HG02973 (cell line): ENCODE measurements at regions not wholly inside any gene's neighbourhood (a gene's known extent, or its start where the extent isn't known, plus 50 kb on each side); places are given as distances from the start of the nearest gene placed in this dataset.

ENCODE experiments used
- ATAC-seq: cut with Tn5 transposase; IDR thresholded peaks from one replicate; pipeline ENCODE4 v1.9.1; 2021; ENCODE audit warnings: moderate library complexity; ENCODE audit not compliant: unreplicated experiment

DNA sequence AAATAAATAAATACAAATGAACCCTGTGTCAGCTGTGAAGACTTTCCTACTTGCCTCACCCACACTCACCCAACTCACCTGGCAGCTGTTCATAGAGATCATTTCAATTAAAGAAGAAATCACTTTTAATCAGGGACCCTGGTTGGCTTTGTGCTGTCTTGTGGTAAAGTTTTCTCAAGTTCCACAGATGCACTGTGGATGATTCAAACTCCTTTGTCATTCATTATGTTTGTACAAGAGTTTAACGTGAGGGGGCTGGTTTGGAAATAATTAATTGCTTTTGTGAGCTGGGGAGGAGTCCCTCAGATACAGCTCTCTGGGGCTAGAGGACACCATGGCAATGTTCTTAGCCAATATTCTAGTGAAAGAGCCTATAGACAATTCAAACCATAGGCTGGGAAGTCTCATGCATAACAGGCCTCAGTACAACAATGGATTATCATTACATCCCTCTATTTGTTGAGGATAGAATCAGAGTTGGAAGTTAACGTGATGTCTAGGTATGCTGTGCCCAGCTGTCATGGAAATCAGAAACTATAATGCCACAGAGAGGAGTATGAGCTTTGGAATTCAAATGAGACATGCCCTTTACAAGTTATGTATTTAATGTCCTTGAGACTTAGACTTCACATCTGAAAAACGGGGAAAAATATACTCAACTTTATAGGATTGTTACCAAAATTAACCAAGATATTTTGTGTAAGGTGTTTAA, 698.5 kb downstream of the KCNA4 start:
- ATAC-seq = no peak

DNA sequence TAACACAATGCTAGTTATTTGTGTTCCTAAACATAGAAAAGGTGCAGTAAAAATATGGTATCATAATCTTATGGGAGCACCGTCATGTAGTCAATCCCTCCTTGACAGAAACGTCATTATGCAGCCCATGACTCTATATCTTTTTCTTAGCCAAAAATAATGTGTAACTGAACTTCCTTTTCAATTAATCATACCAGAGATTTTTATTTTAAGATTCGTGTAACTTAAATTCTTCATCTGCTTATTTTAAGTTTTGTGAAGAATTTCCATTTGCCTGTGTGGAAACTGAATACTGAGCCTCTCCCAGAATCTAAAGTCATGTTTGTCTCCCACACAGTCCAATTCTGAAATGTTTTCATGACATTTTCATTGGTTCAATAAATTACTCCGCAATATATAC, 699.1 kb downstream of the KCNA4 start:
- no peak for ATAC-seq

DNA sequence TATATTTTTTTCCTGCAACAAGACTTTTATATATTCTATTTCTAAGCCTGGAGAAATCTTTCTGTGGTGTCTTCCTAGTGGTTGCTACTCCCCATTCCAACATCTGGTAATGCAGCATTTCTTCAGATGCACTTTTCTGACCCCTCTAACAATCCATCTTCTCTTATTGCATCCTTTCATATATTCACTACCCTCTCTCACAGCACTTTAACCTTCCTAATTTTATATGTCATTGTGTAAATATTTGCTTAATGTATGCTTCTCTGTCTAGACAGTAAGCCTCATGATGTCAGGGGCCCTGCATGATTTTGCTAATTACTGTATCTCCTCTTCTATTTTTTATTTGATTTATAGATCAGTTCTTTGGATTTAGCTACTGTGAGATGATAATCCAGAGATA, 701.6 kb downstream of the KCNA4 start:
- ATAC-seq = no peak

DNA sequence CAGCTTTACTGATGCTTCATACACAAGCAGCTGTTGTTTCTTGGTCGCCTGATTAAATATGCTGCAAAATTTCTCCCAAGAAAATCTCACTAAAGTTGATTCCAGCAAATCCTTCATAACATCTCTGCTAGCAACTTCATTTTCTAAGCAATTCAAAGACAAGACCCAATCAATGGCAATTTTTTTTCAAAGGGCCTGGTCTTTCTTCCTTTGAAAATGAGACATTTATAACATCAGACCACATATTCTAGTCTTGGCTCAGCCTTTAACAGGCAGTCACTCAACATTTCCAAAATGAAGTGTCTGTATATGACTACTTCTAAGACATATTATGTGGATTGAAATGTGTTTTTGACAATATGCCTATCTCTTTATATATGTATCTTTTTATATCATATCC, 702.6 kb downstream of the KCNA4 start:
- ATAC-seq = no peak

DNA sequence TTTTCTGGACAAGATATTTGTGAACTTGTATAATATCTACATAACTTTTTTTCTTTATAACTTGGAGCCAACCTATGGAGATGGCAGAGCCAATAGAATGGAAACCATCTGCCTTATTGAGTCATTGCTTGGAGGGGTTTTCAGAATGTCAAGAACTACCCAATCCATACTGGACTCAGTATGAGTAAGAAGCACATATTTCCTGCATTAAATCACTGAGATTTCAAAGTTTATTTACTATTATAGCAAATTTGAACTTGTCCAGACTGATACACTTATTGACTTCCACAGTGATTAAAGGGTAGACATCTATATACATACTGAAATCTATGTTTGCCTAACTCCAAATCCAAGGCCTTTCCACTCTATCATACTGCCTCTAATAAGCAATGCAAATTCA, 704.0 kb downstream of the KCNA4 start:
- ATAC-seq = no peak

DNA sequence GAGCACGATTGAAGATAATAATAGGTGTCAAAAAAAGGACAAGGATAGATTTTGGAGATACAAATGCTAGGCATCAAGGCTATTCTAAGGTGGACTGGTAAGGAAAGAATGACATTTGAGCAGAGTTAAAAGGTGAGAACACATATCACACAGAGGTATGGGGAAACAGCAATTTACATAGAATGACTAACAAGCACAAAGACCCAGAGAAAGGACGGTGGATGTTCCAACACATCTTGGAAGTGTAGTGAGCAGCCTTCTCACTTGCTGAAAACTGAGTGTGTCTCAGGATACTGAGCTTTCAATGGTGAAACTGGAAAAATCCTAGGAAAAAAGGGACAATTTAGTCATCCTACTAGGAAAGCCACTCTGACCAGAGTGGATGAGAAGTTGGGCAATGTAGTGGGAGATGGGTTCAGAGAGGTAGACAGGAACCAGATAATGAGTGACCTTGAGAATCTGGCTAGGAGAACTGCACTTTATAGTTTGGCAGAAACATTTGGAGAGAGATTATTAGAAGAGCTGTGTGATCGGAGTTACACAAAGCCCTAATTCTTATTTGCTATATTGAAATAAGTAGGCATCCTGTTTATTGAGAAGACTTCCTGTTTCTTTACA, 706.0 kb downstream of the KCNA4 start:
- ATAC-seq = no peak

DNA sequence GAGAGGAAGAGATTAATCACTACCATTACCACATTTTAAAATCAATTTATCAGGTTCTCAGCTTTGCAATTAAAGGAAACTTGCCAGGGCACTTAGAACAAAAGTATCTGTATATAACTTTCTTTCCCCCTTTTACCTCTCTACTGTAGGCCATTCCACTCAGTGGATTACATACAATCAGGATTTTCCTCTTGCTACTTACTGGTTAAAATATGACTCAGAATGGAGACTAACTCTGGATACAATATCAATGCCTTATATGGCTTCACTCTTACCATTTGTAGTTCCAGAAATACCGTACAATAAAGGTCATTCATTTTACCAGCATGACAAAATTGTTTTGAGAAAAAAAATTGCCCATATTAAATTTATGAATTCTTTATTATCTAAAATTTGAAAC, 706.8 kb downstream of the KCNA4 start:
- ATAC-seq = no peak

DNA sequence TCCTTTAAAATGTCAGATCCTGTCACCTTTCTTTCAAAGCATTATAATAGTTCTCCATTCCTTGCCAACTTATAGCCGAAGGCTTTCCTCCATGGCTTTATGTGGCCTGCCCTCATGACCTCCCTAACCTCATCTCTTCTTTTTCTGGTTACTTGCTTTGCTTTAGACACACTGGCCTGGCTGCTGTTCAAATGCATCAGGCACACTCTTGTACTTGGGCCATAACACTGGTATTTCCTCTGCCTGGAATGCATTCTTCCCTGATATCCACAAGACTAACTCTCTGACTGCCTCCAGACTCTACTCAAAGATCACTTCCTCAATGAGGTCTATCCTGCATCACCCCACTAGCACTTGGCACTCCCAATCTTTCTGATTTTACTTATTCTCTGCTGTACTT, 710.3 kb downstream of the KCNA4 start:
- no peak for ATAC-seq

DNA sequence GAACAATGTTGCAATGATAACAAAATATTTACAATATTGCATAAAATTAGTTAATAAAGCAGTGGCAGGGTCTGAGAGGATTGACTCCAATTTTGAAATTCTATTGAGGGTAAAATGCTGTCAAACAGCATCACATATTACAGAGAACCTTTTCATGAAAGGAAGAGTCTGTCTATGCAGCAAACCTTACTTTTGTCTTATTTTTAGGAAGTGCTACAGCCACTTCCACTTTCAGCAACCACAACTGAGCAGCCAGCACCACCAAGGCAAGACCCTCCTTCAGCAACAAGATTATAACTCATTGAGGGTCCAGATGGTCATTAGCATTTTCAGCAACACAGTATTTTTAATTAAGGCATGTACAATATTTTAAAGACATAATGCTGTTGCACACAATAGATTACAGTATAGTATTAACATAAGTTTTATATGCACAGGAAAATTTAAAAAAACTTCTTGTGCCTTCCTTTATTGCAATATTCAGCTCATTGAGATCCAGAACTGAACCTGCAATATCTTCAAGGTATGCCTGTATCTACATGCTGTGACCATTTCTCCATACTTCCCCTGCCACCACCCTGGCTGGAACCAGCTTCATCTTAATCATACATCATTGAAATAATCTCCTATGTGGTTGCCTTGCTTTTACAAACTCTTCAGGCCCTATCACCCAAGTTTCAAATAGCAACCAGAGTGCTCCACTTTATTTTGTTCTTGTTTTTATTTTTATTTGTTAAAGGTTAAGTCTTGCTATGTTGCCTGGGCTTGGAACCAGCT, 711.2 kb downstream of the KCNA4 start:
- ATAC-seq = no peak

DNA sequence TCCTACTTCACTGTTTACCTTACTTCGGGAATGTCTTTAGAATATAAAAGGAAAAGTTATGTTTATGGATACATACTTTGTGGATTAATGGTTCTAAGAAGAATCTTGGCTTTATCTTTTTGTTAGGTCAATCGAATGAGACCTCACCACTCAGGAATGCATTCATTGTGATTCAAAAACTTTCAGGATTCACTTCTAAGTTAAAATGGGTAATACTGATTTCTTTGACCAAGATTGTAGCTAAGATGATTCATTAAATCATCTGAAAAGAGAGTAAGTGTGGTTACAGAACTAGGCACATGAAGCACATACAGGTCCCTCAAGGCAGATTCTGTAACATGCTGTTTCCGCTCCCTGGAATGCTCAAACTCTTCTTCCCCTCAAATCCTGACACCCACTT, 716.4 kb downstream of the KCNA4 start:
- no peak for ATAC-seq

DNA sequence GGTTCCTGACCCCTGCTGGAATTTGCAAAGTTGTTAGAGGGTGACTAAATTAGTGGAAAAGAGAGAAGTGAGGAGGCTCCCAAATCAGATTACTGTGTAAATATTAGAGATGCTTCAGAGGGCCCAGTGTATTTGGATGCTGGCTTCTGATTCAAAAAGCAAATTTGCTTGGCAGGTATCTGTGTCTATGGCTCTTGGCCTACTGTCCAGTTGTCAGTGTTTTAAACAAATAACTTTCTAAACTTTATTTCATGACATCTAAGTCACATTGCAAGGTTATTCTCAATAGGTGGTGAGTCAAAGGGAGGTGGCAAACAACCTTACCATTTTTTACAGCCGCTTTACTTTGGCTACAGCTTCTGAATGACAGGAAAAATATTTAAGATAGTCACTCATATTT, 720.1 kb downstream of the KCNA4 start:
- ATAC-seq = no peak

DNA sequence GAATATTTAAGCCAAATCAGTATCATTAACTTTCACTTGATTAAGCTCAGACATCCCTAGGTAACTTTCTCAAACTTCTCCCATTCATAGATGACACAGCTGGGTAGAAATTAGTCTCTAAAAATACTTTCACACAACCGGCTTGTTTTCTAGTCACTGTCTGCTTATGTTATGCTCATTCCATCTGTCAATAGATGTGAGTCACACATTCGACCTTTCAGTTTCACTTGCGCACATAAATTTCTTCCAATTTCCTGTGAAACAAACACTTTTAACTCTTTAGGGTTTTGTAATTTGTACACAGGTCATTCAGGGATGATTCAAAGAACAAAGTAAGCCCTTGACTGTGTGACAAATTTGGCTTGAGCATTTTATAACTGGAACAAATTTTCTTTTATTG, 723.0 kb downstream of the KCNA4 start:
- peak; percentile 90 for ATAC-seq

DNA sequence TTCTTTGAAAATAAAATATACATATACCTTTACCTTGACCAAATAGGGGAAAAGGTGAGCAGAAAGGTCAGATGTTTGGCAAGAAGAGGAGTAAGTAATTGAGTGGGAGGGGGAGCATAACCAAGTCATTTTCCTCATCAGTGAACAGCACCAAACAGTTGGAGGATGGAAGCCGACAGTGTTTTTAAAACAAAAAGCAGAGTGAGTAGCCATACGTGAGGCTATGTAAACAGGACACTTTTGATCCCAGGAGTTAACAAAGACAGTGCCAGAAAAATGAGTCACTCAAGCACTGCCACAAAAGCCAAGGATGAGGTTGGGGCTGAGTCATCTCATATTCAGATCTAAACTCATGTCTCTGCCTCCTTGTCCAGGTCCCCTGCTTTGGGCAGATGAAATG, 734.7 kb downstream of the KCNA4 start:
- ATAC-seq = no peak

DNA sequence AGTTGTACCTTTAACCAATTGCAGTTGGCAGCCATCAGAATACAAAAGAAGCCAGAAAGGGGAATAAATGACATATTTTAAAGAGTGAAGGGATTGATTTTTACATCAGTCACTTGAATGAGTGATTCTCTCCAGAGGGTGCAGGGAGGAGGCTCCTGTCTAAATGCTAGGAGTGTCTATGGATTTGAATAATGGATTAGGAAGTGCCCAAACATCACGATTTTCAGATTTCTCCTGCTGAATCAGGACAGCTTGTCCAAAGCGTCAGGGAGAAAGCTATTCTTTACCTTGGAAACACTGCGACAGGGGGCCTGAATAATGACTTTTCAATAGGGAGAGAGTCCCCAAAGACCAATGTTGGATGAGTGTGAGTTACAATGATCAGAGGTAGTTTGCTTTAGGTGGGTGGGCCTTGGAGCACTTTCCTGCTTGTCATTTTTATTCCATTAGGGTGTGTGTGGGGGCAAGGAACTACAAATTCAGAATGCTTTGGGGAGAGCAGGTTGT, 735.5 kb downstream of the KCNA4 start:
- no peak for ATAC-seq

DNA sequence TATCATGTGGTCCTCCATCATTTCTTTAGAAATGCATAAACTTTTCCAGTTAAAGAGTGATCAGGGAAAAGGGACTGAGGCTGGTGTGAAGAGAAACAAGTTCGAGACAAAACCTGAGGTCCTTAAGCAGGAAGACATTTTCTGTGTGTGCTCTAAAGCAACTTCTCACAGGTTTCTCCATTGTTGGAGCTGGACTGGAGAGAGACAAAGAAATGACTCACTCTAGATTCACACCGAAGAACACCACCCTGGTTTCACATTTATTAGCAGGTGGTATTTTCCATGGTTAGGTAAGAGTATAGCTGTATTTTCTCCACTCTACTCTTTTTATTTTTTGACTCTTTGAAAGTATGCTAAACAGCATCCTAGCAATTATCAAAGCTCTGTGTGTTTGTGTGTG, 736.4 kb downstream of the KCNA4 start:
- no peak for ATAC-seq

DNA sequence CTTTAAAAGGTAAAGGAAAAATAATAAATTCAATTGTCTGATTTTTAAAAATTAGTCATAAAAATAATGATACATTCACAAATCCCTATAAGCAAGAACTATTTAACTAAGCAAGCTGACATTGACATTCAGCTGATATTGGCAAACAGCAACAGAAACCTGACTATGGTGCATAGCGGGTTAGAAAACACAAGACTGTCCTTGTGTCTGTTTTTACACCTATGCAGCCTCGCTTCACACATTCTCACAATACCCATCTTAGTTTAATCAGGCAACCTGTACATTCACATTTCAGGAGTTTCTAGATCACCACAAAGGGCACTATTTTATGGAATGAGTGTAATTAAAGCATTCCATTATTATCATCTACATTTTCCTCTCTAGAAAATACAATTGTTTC, 737.1 kb downstream of the KCNA4 start:
- ATAC-seq = no peak

DNA sequence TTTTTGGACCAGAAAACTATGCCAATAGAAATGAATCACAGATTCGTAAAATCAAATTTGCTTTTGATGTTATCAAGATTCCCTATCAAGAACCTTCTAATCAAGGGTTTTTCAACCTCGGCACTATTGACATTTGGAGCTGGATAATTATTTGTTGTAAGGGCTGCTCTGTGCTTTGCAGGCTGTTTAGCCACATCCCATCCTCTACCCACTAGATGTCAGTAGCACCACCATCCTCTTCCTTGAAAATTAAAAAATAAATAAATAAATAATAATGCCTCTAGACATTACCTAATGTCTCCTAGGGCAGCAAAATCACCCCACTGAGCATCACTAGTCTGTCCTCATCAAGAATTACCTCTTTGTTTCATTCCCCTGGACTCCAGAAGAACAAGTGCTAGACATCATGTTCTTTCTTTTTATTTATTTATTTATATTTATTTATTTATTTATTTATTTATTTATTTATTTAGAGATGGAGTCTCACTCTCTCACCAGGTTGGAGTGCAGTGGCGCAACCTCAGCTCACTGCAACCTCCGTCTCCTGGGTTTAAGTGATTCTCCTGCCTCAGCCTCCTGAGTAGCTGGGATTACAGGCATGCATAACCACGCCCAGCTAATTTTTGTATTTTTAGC, 744.7 kb downstream of the KCNA4 start:
- ATAC-seq = no peak

DNA sequence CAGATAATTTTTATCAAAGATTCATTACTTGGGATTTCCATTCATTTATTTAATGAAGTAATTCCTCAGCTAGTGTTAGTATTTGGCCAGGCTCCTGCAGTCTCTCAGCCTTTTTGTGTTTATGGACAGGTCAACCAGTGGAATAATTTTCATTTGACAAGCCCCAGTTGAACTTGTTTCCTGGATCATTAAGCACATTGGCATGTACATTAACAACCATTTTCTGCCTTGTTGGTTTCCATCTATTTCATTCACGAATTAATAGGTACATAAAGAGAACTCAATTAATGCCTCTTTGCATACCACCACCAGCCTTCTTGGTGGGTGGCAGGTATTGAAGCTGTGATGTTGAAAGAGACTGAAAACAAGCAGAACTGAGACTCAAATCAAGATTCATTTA, 745.2 kb downstream of the KCNA4 start:
- ATAC-seq = no peak

DNA sequence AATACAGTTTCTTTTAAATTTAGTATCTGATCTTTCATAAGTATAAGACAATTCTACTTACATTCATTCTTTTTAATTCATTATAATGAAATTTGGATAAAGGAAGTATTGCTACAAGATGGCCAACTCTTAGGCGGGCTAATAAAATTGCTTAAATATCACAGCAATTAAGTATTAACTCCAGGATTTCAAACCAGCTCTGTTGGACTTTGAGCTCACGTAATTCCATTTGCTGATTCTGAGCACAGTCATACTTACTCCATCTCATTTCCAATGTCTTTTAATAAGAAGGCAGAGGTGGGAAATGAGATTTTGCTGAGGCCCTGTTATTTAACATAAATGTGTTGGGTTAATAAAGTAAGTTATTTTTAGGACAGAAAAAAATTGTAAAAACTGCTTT, 748.1 kb downstream of the KCNA4 start:
- no peak for ATAC-seq

DNA sequence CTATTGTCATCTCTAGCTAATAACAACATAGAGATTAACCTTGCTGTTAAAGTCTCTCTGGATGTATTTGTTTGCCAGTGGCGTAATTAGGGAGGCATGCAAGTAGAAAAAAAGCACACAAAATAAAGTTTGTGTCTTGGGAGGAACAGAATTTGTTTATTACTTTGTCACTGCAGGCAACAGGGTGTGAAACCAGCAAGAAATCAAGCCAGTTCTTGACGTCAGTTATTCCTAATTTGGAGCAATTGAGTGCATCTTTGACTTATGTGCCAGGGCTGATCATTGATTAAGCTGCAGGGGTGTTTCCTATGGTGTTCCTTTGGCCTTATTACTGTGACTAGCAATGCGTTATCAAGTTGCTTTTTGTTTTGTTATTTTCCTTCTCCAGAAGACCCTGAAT, 751.0 kb downstream of the KCNA4 start:
- no peak for ATAC-seq

DNA sequence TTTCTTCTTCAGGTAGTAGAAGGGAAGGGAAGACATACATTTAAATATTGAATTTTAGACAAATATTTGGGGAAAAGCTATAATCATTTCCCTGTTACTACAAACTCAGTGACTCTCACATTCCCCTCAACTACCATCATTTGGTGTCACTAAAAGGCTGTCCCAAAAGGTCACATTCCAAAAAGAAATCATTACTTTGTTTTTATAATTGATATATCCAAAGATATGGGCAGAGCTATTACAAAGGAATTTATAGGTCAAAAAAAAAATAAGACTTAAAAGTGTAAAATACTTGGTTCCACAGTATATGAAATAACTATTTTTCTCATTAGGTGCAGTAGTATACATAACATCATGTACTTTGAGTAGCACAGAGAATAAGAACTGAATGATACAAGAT, 751.4 kb downstream of the KCNA4 start:
- no peak for ATAC-seq
